Skeletal muscle tissue (tissue), 3 donors: ENCODE measurements at regions not wholly inside any gene's neighbourhood (a gene's known extent, or its start where the extent isn't known, plus 50 kb on each side); places are given as distances from the start of the nearest gene placed in this dataset.

Experiments
- H3K27ac ChIP-seq: one replicate; pipeline ENCODE4 v1.7.0; 2013; ENCODE audit warnings: mild to moderate bottlenecking, low read depth, low read length, inconsistent platforms
- H3K27me3 ChIP-seq, 3 donors: one replicate each; pipeline ENCODE4 v1.7.0; 2013; ENCODE audit warnings: low read length in 3 of 3; ENCODE audit not compliant: control insufficient read depth in 3 of 3, insufficient read depth in 3 of 3
- H3K36me3 ChIP-seq, 3 donors: one replicate each; pipeline ENCODE4 v1.7.0; 2013; ENCODE audit warnings: low read length in 3 of 3; ENCODE audit not compliant: control insufficient read depth in 3 of 3, insufficient read depth in 3 of 3
- H3K4me1 ChIP-seq, 3 donors: one replicate each; pipeline ENCODE4 v1.7.0; 2013; ENCODE audit warnings: low read length in 3 of 3, mild to moderate bottlenecking in 3 of 3; ENCODE audit not compliant: control insufficient read depth in 3 of 3, insufficient read depth in 3 of 3
- H3K4me3 ChIP-seq, 3 donors: one replicate each; pipeline ENCODE4 v1.7.0; 2013; ENCODE audit warnings: low read length in 3 of 3
- H3K9ac ChIP-seq, 3 donors: one replicate each; pipeline ENCODE4 v1.7.0; 2013; ENCODE audit warnings: low read length in 3 of 3, mild to moderate bottlenecking in 3 of 3, moderate library complexity in 2 of 3, low read depth in 1 of 3
- H3K9me3 ChIP-seq, 3 donors: one replicate each; pipeline ENCODE4 v1.7.0; 2013; ENCODE audit warnings: low read length in 3 of 3; ENCODE audit not compliant: control insufficient read depth in 3 of 3
- donor health status: Osteomylitis.

DNA sequence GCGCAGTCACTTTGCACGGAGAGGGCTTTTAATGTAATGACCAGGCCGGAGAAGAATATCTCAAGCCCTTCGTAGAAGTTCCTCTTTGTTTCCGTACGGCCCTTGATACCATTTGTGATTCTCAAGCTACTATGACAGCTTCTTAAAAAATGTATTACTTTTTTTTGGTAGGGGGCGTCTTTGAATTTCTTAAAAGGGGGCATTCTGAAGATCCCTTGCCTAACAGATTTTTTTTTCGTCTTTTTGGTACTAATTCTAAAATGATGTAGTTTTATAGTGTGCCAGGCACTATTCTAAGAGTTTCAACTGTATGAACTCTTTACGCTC is 614.0 kb downstream of the MCTP2 start:
- Histone ChIP-seq H3K4me1 (peaks cover 0 to 6% (median 2%) of the 10 kb centered on the region in 3 donors), H3K27ac (peak overlapping the region; percentile 25), H3K36me3 (no peaks in the 10 kb centered on the region), H3K4me3 (no peak overlapping the region), H3K27me3 (peaks cover 0 to 3% (median 0%) of the 10 kb centered on the region in 3 donors), H3K9ac (peak overlapping the region in 1 of 3 donors; percentile 12), H3K9me3 (peaks cover 5 to 9% (median 7%) of the 10 kb centered on the region in 3 donors)

DNA sequence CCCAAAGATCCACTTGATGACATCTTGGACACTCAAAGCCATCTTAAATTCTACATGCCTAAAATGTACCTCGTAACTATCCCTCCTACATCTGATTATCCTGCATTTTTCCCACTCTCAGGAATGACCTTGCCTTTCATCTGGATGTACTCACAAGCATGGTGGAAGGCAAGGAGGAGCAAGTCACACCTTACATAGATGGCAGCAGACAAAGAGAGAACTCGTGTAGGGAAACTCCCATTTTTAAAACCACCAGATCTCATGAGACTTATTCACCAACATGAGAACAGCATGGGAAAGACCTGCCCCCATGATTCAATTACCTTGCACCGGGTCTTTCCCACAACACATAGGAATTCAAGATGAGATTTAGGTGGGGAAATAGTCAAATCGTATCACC is 616.0 kb downstream of the MCTP2 start:
- H3K27ac ChIP-seq, result no peak overlapping the region
- no peak overlapping the region for H3K4me3 ChIP-seq

GRCh38 chr15:94848054-94848453 is 616.7 kb downstream of the MCTP2 start:
- H3K4me1 ChIP-seq, result peaks cover 0 to 6% (median 2%) of the 10 kb centered on the region in 3 donors
- peaks cover 0 to 3% (median 0%) of the 10 kb centered on the region in 3 donors for H3K27me3 ChIP-seq
- no peak overlapping the region for H3K9ac ChIP-seq
- no peak overlapping the region for H3K4me3 ChIP-seq
- no peaks in the 10 kb centered on the region for H3K36me3 ChIP-seq
- no peak overlapping the region for H3K27ac ChIP-seq
- no peaks in the 10 kb centered on the region for H3K9me3 ChIP-seq

More for the DNA sequence above, 616.0 kb downstream of the MCTP2 start:
- Histone ChIP-seq H3K9ac (no peak overlapping the region), H3K27me3 (peaks cover 0 to 3% (median 0%) of the 10 kb centered on the region in 3 donors), H3K4me1 (peaks cover 0 to 6% (median 2%) of the 10 kb centered on the region in 3 donors), H3K36me3 (no peaks in the 10 kb centered on the region), H3K9me3 (no peaks in the 10 kb centered on the region)

DNA sequence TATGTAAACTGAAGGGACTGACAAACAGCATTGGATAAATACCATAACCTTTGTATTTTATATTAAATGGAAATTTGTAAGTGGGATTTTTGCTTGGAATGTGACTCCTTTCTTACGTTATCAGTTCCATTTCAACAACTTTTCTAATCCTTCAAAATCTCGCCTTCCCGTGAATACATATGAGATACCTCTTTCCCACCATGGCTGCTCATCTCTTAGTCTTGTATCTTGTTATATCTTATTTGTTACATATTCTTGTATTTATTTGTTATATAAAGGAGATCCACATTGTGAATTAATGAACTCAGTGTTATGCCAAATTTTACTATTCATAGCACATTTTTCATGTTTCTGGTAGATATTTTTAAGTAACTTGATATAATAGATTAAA is 623.7 kb downstream of the MCTP2 start:
- no peaks in the 10 kb centered on the region for H3K27me3 ChIP-seq
- H3K36me3 ChIP-seq, result no peaks in the 10 kb centered on the region
- H3K9ac ChIP-seq, result no peak overlapping the region
- H3K27ac ChIP-seq, result no peak overlapping the region
- no peaks in the 10 kb centered on the region for H3K9me3 ChIP-seq
- no peaks in the 10 kb centered on the region for H3K4me1 ChIP-seq
- H3K4me3 ChIP-seq, result no peak overlapping the region

GRCh38 chr15:94855409-94856266 is 624.3 kb downstream of the MCTP2 start:
- no peak overlapping the region for H3K4me3 ChIP-seq
- H3K36me3 ChIP-seq, result no peaks in the 10 kb centered on the region
- no peak overlapping the region for H3K9ac ChIP-seq
- no peaks in the 10 kb centered on the region for H3K9me3 ChIP-seq
- H3K4me1 ChIP-seq, result no peaks in the 10 kb centered on the region
- no peaks in the 10 kb centered on the region for H3K27me3 ChIP-seq
- H3K27ac ChIP-seq, result no peak overlapping the region

DNA sequence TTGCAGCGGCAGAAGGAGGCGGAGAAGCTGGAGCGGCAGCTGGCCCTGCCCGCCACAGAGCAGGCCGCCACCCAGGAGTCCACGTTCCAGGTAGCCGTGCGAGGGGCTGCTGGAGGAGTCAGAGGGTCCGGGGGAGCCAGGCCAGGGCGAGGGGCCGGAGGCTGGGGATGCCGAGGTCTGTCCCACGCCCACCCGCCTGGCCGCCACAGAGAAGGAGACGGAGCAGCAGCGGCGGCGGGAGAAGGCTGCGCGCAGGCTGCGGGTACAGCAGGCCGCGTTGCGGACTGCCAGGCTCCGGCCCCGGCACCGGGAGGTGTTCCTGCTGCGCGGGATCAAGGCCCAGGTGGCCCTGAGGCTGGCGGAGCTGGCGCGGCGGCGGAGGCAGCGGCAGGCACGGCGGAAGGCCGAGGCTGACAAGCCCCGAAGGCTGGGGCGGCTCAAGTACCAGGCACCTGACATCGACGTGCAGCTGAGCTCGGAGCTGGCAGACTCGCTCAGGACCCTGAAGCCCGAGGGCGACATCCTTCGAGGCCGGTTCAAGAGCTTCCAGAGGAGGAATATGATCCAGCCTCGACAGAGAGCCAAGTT is 625.0 kb downstream of the MCTP2 start:
- Histone ChIP-seq H3K9me3 (no peaks in the 10 kb centered on the region), H3K4me3 (no peak overlapping the region), H3K4me1 (no peaks in the 10 kb centered on the region), H3K36me3 (no peaks in the 10 kb centered on the region), H3K27ac (no peak overlapping the region), H3K27me3 (no peaks in the 10 kb centered on the region), H3K9ac (no peak overlapping the region)

DNA sequence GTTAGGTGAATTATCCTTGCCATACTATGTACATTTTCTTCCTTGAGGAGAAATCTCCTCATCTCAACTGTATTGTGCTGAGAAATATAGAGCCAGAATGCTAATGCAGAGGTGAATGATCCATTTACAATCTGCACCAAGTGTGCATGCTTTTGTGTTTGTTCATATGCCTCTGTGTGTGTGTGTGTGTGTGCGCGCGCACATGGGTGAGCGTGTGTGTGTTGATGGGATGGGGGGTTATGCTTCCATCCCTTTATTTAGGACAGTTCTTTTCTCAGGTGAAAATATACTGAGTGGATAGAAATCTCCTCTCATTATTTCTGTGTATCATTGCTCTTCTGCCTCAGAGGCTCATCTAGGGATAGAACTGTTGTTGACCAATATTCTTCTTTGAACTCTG is 626.1 kb downstream of the MCTP2 start:
- no peaks in the 10 kb centered on the region for H3K4me1 ChIP-seq
- no peaks in the 10 kb centered on the region for H3K9me3 ChIP-seq
- no peak overlapping the region for H3K4me3 ChIP-seq
- no peaks in the 10 kb centered on the region for H3K27me3 ChIP-seq
- H3K36me3 ChIP-seq, result no peaks in the 10 kb centered on the region
- H3K27ac ChIP-seq, result no peak overlapping the region
- no peak overlapping the region for H3K9ac ChIP-seq

DNA sequence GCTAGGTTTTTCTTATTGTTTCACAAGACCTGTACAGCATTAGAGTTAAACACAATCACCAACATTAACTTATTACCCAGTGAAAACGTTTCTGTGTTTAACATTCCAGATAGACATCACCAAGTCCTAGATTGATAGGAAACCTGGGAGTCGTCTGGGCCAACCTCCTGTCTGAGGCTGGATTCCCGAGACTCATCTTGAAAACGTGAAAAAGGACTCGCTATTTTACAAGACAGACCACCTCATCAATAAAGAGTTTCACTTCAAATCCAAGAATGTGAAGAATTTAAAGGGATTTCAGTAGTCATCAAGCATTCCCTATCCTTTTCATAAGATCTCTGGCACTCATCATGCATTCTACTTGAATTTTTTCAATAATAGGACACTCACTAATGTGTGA is 626.6 kb downstream of the MCTP2 start:
- Histone ChIP-seq H3K9ac (no peak overlapping the region), H3K36me3 (no peaks in the 10 kb centered on the region), H3K27ac (no peak overlapping the region), H3K27me3 (no peaks in the 10 kb centered on the region), H3K4me1 (no peaks in the 10 kb centered on the region), H3K9me3 (no peaks in the 10 kb centered on the region), H3K4me3 (no peak overlapping the region)

- Histone ChIP-seq H3K4me1 (no peaks in the 10 kb centered on the region), H3K27ac (no peak overlapping the region), H3K9ac (no peak overlapping the region), H3K4me3 (no peak overlapping the region), H3K9me3 (peaks cover 0 to 2% (median 0%) of the 10 kb centered on the region in 3 donors), H3K36me3 (no peaks in the 10 kb centered on the region), H3K27me3 (no peaks in the 10 kb centered on the region)
Observed at GRCh38 chr15:94858449-94858848, 627.1 kb downstream of the MCTP2 start.

- peaks cover 0 to 4% (median 0%) of the 10 kb centered on the region in 3 donors for H3K9me3 ChIP-seq
- no peaks in the 10 kb centered on the region for H3K4me1 ChIP-seq
- no peak overlapping the region for H3K27ac ChIP-seq
- H3K9ac ChIP-seq, result no peak overlapping the region
- H3K27me3 ChIP-seq, result no peaks in the 10 kb centered on the region
- no peak overlapping the region for H3K4me3 ChIP-seq
- no peaks in the 10 kb centered on the region for H3K36me3 ChIP-seq
Observed at GRCh38 chr15:94858920-94859319, 627.6 kb downstream of the MCTP2 start.
